ENCODE measurements at regions not wholly inside any gene's neighbourhood (a gene's known extent, or its start where the extent isn't known, plus 50 kb on each side); places are given as distances from the start of the nearest gene placed in this dataset.

- intact Hi-C loops (cut with micrococcal nuclease), result loop anchor here (10.0 kb wide), 1 partner anchor 360 kb away; no protein-coding TSS in a partner anchor
Observed at GRCh38 chr13:112244495-112245177, 131.5 kb upstream of the SPACA7 start.

- intact Hi-C loops (cut with micrococcal nuclease), result loop anchor here (10.0 kb wide), 1 partner anchor 360 kb away; no protein-coding TSS in a partner anchor
Observed at GRCh38 chr13:112245179-112245724, 130.9 kb upstream of the SPACA7 start.

GRCh38 chr13:112245989-112246388 lies 130.2 kb upstream of the SPACA7 start:
- intact Hi-C loops (cut with micrococcal nuclease), result loop anchor here (10.0 kb wide), 1 partner anchor 359 kb away; no protein-coding TSS in a partner anchor

GRCh38 chr13:112246731-112247470 lies 129.3 kb upstream of the SPACA7 start:
- intact Hi-C loops (cut with micrococcal nuclease), result loop anchor here (10.0 kb wide), 1 partner anchor 358 kb away; no protein-coding TSS in a partner anchor

- intact Hi-C loops (cut with micrococcal nuclease), result loop anchor here (10.0 kb wide), 1 partner anchor 357 kb away; no protein-coding TSS in a partner anchor
Observed at GRCh38 chr13:112247471-112248405, 128.4 kb upstream of the SPACA7 start.

- intact Hi-C loops (cut with micrococcal nuclease), result loop anchor here (10.0 kb wide), 1 partner anchor 356 kb away; no protein-coding TSS in a partner anchor
Observed at GRCh38 chr13:112248406-112248760, 127.8 kb upstream of the SPACA7 start.

GRCh38 chr13:112248862-112249592 lies 127.1 kb upstream of the SPACA7 start:
- intact Hi-C loops (cut with micrococcal nuclease), result loop anchor here (10.0 kb wide), 1 partner anchor 356 kb away; no protein-coding TSS in a partner anchor

GRCh38 chr13:112249644-112250610 lies 126.2 kb upstream of the SPACA7 start:
- intact Hi-C loops (cut with micrococcal nuclease), result loop anchor here (10.0 kb wide), 1 partner anchor 355 kb away; no protein-coding TSS in a partner anchor

GRCh38 chr13:112250788-112251445 lies 125.2 kb upstream of the SPACA7 start:
- intact Hi-C loops (cut with micrococcal nuclease), result no loop called here

GRCh38 chr13:112251930-112252585 lies 124.1 kb upstream of the SPACA7 start:
- intact Hi-C loops (cut with micrococcal nuclease), result no loop called here

GRCh38 chr13:112252804-112253590 lies 123.2 kb upstream of the SPACA7 start:
- intact Hi-C loops (cut with micrococcal nuclease), result no loop called here

- intact Hi-C loops (cut with micrococcal nuclease), result no loop called here
Observed at GRCh38 chr13:112253631-112254030, 122.5 kb upstream of the SPACA7 start.

GRCh38 chr13:112254061-112254818 lies 121.9 kb upstream of the SPACA7 start:
- intact Hi-C loops (cut with micrococcal nuclease), result no loop called here

GRCh38 chr13:112254900-112255299 lies 121.3 kb upstream of the SPACA7 start:
- intact Hi-C loops (cut with micrococcal nuclease), result no loop called here

- intact Hi-C loops (cut with micrococcal nuclease), result no loop called here
Observed at GRCh38 chr13:112255550-112256120, 120.5 kb upstream of the SPACA7 start.
